ENCODE measurements at regions not wholly inside any gene's neighbourhood (a gene's known extent, or its start where the extent isn't known, plus 50 kb on each side); places are given as distances from the start of the nearest gene placed in this dataset.

DNA sequence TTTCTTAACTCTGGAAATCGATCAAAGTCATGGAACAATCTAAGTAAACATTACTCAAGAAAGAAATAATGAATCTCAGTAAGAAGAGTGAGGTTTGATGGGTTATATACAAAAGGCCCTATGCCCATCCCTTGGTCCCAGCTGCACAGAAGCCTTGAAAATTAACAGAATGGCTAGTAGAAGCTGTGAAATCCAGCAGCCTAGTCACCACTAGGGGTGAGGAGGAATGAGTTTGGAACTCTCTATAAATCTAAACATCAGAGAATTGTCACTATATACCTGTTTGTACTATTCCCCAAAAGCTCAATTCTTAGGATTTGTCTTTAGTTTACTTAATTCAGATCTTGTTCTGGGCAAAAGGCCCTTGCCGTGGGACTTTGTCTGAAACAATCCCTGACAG lies 313.9 kb upstream of the GRID2 start:
- no peak overlapping the region for H3K4me3 Mint-ChIP-seq
- ATAC-seq (peak; percentile 69), DNase-seq (ENCODE audit: low spot score) (no peak)
- CTCF ChIA-PET, result interaction anchor here (0.6 to 1.5 kb wide), 4 partner anchors 16 to 129 kb away, joined by 3 to 6 read pairs (median 4); no protein-coding TSS in a partner anchor
- no peaks in the 10 kb centered on the region for H3K27me3 Mint-ChIP-seq (ENCODE audit: low read depth)
- H3K27ac Mint-ChIP-seq, result no peak overlapping the region
- TF ChIP-seq, protein P1, sequence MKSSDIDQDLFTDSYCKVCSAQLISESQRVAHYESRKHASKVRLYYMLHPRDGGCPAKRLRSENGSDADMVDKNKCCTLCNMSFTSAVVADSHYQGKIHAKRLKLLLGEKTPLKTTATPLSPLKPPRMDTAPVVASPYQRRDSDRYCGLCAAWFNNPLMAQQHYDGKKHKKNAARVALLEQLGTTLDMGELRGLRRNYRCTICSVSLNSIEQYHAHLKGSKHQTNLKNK (CRISPR knock-in tag; IDR thresholded peaks at IDR 0.05), result no peak
- TF ChIP-seq, protein P2, sequence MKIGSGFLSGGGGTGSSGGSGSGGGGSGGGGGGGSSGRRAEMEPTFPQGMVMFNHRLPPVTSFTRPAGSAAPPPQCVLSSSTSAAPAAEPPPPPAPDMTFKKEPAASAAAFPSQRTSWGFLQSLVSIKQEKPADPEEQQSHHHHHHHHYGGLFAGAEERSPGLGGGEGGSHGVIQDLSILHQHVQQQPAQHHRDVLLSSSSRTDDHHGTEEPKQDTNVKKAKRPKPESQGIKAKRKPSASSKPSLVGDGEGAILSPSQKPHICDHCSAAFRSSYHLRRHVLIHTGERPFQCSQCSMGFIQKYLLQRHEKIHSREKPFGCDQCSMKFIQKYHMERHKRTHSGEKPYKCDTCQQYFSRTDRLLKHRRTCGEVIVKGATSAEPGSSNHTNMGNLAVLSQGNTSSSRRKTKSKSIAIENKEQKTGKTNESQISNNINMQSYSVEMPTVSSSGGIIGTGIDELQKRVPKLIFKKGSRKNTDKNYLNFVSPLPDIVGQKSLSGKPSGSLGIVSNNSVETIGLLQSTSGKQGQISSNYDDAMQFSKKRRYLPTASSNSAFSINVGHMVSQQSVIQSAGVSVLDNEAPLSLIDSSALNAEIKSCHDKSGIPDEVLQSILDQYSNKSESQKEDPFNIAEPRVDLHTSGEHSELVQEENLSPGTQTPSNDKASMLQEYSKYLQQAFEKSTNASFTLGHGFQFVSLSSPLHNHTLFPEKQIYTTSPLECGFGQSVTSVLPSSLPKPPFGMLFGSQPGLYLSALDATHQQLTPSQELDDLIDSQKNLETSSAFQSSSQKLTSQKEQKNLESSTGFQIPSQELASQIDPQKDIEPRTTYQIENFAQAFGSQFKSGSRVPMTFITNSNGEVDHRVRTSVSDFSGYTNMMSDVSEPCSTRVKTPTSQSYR (CRISPR knock-in tag; IDR thresholded peaks at IDR 0.05), result no peak
- TF ChIP-seq, protein P3, sequence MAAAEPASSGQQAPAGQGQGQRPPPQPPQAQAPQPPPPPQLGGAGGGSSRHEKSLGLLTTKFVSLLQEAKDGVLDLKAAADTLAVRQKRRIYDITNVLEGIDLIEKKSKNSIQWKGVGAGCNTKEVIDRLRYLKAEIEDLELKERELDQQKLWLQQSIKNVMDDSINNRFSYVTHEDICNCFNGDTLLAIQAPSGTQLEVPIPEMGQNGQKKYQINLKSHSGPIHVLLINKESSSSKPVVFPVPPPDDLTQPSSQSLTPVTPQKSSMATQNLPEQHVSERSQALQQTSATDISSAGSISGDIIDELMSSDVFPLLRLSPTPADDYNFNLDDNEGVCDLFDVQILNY (CRISPR knock-in tag; IDR thresholded peaks at IDR 0.05), result no peak
- TF ChIP-seq CBFB (CRISPR knock-in tag; IDR thresholded peaks at IDR 0.05; ENCODE audit: low read depth), result no peak
- POLR2A ChIA-PET, result no interaction called here
- no peaks in the 10 kb centered on the region for H3K4me1 Mint-ChIP-seq
- no peaks in the 10 kb centered on the region for H3K36me3 Mint-ChIP-seq
- H3K9me3 Mint-ChIP-seq, result peaks cover 3% of the 10 kb centered on the region; the same call in 1 of the 2 replicates

DNA sequence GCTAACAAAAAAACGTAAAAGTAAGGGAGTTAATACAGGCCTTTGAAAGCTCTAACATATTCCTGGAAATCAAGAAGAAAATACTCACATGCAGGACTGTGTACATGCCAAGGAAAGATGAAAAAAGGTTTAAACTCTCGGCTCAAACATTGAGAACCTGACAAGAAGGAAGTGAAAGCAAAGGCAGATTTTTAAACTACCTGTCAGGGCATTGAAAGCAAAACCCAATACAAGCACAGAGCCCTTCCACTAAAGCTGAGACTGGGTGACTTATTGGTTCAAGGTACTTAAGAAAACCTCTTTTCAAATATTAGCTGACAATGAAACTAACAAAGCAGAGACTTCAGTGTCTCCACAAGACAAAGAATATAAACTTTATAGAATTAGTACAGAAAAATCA lies 313.0 kb upstream of the GRID2 start:
- Mint-ChIP-seq H3K9me3 (peaks cover 7% of the 10 kb centered on the region; the same call in 1 of the 2 replicates), H3K27ac (no peak overlapping the region), H3K4me1 (no peaks in the 10 kb centered on the region), H3K4me3 (no peak overlapping the region), H3K36me3 (no peaks in the 10 kb centered on the region), H3K27me3 (ENCODE audit: low read depth) (no peaks in the 10 kb centered on the region)
- TF ChIP-seq, protein P4, sequence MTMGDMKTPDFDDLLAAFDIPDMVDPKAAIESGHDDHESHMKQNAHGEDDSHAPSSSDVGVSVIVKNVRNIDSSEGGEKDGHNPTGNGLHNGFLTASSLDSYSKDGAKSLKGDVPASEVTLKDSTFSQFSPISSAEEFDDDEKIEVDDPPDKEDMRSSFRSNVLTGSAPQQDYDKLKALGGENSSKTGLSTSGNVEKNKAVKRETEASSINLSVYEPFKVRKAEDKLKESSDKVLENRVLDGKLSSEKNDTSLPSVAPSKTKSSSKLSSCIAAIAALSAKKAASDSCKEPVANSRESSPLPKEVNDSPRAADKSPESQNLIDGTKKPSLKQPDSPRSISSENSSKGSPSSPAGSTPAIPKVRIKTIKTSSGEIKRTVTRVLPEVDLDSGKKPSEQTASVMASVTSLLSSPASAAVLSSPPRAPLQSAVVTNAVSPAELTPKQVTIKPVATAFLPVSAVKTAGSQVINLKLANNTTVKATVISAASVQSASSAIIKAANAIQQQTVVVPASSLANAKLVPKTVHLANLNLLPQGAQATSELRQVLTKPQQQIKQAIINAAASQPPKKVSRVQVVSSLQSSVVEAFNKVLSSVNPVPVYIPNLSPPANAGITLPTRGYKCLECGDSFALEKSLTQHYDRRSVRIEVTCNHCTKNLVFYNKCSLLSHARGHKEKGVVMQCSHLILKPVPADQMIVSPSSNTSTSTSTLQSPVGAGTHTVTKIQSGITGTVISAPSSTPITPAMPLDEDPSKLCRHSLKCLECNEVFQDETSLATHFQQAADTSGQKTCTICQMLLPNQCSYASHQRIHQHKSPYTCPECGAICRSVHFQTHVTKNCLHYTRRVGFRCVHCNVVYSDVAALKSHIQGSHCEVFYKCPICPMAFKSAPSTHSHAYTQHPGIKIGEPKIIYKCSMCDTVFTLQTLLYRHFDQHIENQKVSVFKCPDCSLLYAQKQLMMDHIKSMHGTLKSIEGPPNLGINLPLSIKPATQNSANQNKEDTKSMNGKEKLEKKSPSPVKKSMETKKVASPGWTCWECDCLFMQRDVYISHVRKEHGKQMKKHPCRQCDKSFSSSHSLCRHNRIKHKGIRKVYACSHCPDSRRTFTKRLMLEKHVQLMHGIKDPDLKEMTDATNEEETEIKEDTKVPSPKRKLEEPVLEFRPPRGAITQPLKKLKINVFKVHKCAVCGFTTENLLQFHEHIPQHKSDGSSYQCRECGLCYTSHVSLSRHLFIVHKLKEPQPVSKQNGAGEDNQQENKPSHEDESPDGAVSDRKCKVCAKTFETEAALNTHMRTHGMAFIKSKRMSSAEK (CRISPR knock-in tag; IDR thresholded peaks at IDR 0.05; ENCODE audit: borderline replicate concordance), result no peak
- POLR2A ChIA-PET, result no interaction called here
- CTCF ChIA-PET, result interaction anchor here (1.1 to 1.5 kb wide), 3 partner anchors 15 to 29 kb away, joined by 3 to 6 read pairs (median 5); no protein-coding TSS in a partner anchor
- ATAC-seq (no peak), DNase-seq (ENCODE audit: low spot score) (no peak)

DNA sequence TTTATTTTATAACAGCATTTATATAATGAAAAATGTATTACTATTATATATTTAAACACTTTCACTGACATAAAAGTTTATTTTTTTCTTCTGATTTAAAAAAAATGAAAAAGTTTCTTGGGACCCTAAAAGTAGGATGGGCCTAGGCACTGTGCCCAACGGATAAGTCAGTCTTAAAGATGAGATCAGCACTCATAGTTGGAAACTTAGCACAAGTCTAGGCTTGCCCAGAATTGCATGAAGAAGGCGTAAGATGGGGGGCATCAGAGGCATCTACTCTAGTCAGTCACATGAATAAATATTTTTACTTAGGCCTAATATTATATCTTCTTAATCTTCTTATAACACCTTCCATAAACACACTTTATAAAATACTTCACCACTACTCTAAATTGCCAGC lies 306.7 kb upstream of the GRID2 start:
- H3K4me3 Mint-ChIP-seq, result no peak overlapping the region
- no peaks in the 10 kb centered on the region for H3K36me3 Mint-ChIP-seq
- no peak for DNase-seq (ENCODE audit: low spot score)
- POLR2A ChIA-PET, result no interaction called here
- H3K27ac Mint-ChIP-seq, result no peak overlapping the region
- H3K27me3 Mint-ChIP-seq (ENCODE audit: low read depth), result peaks cover 6% of the 10 kb centered on the region
- H3K9me3 Mint-ChIP-seq, result peaks cover 11% of the 10 kb centered on the region
- CTCF ChIA-PET, result no interaction called here
- no peaks in the 10 kb centered on the region for H3K4me1 Mint-ChIP-seq
- no peak for TF ChIP-seq ETV6 (CRISPR knock-in tag; IDR thresholded peaks at IDR 0.05)
- no peak for TF ChIP-seq ELF4 (CRISPR knock-in tag; IDR thresholded peaks at IDR 0.05; ENCODE audit: low read depth)
- TF ChIP-seq GABPB1 (CRISPR knock-in tag; IDR thresholded peaks at IDR 0.05), result no peak
- no peak for TF ChIP-seq SMAD3 (CRISPR knock-in tag; IDR thresholded peaks at IDR 0.05; ENCODE audit: borderline replicate concordance)
- TF ChIP-seq, protein P5, sequence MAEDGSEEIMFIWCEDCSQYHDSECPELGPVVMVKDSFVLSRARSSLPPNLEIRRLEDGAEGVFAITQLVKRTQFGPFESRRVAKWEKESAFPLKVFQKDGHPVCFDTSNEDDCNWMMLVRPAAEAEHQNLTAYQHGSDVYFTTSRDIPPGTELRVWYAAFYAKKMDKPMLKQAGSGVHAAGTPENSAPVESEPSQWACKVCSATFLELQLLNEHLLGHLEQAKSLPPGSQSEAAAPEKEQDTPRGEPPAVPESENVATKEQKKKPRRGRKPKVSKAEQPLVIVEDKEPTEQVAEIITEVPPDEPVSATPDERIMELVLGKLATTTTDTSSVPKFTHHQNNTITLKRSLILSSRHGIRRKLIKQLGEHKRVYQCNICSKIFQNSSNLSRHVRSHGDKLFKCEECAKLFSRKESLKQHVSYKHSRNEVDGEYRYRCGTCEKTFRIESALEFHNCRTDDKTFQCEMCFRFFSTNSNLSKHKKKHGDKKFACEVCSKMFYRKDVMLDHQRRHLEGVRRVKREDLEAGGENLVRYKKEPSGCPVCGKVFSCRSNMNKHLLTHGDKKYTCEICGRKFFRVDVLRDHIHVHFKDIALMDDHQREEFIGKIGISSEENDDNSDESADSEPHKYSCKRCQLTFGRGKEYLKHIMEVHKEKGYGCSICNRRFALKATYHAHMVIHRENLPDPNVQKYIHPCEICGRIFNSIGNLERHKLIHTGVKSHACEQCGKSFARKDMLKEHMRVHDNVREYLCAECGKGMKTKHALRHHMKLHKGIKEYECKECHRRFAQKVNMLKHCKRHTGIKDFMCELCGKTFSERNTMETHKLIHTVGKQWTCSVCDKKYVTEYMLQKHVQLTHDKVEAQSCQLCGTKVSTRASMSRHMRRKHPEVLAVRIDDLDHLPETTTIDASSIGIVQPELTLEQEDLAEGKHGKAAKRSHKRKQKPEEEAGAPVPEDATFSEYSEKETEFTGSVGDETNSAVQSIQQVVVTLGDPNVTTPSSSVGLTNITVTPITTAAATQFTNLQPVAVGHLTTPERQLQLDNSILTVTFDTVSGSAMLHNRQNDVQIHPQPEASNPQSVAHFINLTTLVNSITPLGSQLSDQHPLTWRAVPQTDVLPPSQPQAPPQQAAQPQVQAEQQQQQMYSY (CRISPR knock-in tag; IDR thresholded peaks at IDR 0.05), result no peak
- TF ChIP-seq NFE2L1 (CRISPR knock-in tag; IDR thresholded peaks at IDR 0.05), result no peak
- TF ChIP-seq NR1H2 (CRISPR knock-in tag; IDR thresholded peaks at IDR 0.05), result no peak
- TF ChIP-seq CREM (CRISPR knock-in tag; IDR thresholded peaks at IDR 0.05), result no peak
- no peak for TF ChIP-seq FOXK1 (CRISPR knock-in tag; IDR thresholded peaks at IDR 0.05)
- TF ChIP-seq TP53 (CRISPR knock-in tag; IDR thresholded peaks at IDR 0.05), result no peak
- TF ChIP-seq TEAD4 (CRISPR knock-in tag; IDR thresholded peaks at IDR 0.05), result no peak
- no peak for TF ChIP-seq CBFB (CRISPR knock-in tag; IDR thresholded peaks at IDR 0.05; ENCODE audit: low read depth)
- TF ChIP-seq, protein P3 (CRISPR knock-in tag; IDR thresholded peaks at IDR 0.05), result no peak
- TF ChIP-seq NR2C2 (CRISPR knock-in tag; IDR thresholded peaks at IDR 0.05), result no peak
- ATAC-seq, result no peak
